Omental fat pad (tissue), 3 donors: ENCODE measurements at regions not wholly inside any gene's neighbourhood (a gene's known extent, or its start where the extent isn't known, plus 50 kb on each side); places are given as distances from the start of the nearest gene placed in this dataset.

Source experiments
- ATAC-seq: fragments of 150-250 bp; one replicate; pipeline ENCODE4 v1.9.1; 2016; ENCODE audit warnings: mild to moderate bottlenecking, moderate library complexity; ENCODE audit not compliant: low FRiP score
- DNase-seq: peaks from one replicate; pipeline ENCODE4 v3.0.0-alpha.2; 2019; ENCODE audit warnings: low spot score
- TF ChIP-seq, protein P1 (sequence below), 3 donors: fragments of 450-650 bp; IDR thresholded peaks; one replicate each; pipeline ENCODE4 v1.5.1; 2016 to 2017; ENCODE audit warnings: antibody characterized with exemption in 3 of 3, mild to moderate bottlenecking in 3 of 3, moderate library complexity in 2 of 3

DNA sequence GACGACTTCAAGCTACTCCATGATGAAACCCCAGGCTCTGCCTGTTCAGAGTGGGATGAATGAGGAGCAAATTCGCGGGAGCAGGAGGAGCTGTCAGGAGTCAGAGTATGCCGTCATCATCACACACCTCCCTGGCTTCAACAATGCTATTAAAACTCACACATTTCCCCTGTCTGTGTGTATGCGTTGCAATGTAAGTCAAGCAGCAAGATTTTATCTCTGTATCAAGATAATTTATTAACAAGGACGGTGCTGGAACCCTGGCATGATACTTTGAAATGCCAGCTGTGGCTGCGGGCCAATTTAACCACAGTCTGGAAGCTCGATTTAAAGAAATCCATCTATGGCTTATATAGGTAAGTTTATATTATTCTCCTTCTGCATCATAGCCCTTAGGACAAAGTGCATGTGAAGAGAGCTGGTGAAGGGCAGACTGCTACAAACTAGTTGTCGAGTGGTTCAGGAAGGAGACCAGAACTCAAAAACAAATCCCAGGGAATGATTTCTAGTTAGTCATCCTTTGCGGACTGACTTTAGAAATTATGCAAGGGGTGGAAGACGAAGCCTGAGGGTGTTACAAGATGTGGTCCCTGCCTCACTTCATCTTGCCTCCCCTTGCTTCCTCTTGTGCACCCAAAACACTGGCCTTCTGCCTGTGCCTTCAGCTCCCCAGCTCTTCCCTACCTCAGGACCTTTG, 486.5 kb downstream of the COG6 start:
- TF ChIP-seq, protein P1, sequence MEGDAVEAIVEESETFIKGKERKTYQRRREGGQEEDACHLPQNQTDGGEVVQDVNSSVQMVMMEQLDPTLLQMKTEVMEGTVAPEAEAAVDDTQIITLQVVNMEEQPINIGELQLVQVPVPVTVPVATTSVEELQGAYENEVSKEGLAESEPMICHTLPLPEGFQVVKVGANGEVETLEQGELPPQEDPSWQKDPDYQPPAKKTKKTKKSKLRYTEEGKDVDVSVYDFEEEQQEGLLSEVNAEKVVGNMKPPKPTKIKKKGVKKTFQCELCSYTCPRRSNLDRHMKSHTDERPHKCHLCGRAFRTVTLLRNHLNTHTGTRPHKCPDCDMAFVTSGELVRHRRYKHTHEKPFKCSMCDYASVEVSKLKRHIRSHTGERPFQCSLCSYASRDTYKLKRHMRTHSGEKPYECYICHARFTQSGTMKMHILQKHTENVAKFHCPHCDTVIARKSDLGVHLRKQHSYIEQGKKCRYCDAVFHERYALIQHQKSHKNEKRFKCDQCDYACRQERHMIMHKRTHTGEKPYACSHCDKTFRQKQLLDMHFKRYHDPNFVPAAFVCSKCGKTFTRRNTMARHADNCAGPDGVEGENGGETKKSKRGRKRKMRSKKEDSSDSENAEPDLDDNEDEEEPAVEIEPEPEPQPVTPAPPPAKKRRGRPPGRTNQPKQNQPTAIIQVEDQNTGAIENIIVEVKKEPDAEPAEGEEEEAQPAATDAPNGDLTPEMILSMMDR (IDR thresholded peaks at IDR 0.05) = no peak
- ATAC-seq = no peak

GRCh38 chr13:40143106-40143505, 487.6 kb downstream of the COG6 start:
- TF ChIP-seq, protein P1 (IDR thresholded peaks at IDR 0.05) = no peak
- DNase-seq (no peak), ATAC-seq (no peak)

More for the DNA sequence above, 486.5 kb downstream of the COG6 start:
- no peak for DNase-seq

GRCh38 chr13:40143559-40143958, 488.1 kb downstream of the COG6 start:
- DNase-seq = no peak
- TF ChIP-seq, protein P1 (IDR thresholded peaks at IDR 0.05) = no peak
- ATAC-seq = no peak

DNA sequence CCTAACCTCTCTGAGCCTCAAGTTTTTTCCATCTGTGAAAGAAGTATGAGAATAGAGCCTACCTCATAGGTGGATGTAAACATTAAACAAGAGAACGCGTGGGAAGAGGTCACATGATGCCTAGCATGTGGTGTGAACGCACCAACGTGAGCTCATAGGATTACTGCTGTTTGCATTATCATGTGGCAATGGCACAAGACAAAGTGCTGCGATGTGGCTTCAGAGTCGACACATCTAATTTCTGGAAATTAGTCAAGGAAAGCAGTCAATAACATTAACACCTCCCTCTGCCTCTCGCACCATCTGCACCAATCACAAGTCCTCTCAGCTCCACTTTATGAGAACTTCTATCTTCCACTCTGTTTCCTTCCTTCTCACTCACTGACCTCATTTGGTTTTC, 489.7 kb downstream of the COG6 start:
- ATAC-seq (no peak), DNase-seq (no peak)
- TF ChIP-seq, protein P1 (IDR thresholded peaks at IDR 0.05) = no peak

- DNase-seq (no peak), ATAC-seq (no peak)
- TF ChIP-seq, protein P1 (IDR thresholded peaks at IDR 0.05) = no peak
Measured at GRCh38 chr13:40146063-40146462, 490.6 kb downstream of the COG6 start.

DNA sequence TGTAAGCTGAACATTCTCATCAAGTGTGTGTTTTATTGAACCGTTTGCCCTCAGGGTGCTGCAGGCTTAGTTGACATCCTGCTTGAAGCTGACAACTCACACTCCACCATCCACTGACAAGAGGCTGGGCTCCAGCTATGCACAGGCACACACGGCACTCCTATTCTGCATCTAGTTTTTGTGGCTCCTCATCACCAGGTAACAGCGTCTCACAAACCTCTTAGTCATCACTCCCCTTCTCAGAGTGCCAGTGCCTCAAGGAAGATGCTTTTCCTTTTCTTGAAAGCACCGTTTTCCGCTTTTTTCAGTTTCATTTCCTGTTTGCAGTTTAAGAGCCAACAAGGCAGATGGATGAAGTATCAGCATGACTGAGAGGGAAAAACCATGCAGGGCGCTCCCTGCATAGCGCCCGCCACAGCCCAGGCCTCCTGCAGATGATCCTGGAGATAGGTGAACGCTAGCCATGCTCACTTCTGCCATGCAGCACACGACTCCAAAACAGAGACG, 491.2 kb downstream of the COG6 start:
- ATAC-seq = no peak
- TF ChIP-seq, protein P1 (IDR thresholded peaks at IDR 0.05) = no peak
- no peak for DNase-seq

GRCh38 chr13:40148101-40148500, 492.6 kb downstream of the COG6 start:
- TF ChIP-seq, protein P1 (IDR thresholded peaks at IDR 0.05) = no peak
- no peak for DNase-seq
- ATAC-seq = no peak
